Activated naive CD8-positive, alpha-beta T cell treated with anti-CD3 and anti-CD28 coated beads for 36 hours (primary cell): ENCODE measurements at regions not wholly inside any gene's neighbourhood (a gene's known extent, or its start where the extent isn't known, plus 50 kb on each side); places are given as distances from the start of the nearest gene placed in this dataset.

Source experiments
- DNase-seq: peaks from one replicate; pipeline ENCODE4 v3.0.0; 2021
- H3K27ac Mint-ChIP-seq: one replicate; pipeline ENCODE4 v1.8.0; 2022; ENCODE audit warnings: mild to moderate bottlenecking, moderate library complexity, mixed read lengths
- H3K27me3 Mint-ChIP-seq: one replicate; pipeline ENCODE4 v1.8.0; 2022; ENCODE audit warnings: mild to moderate bottlenecking, mixed read lengths
- H3K36me3 Mint-ChIP-seq: one replicate; pipeline ENCODE4 v1.8.0; 2021; ENCODE audit warnings: mild to moderate bottlenecking, mixed read lengths
- H3K4me1 Mint-ChIP-seq: one replicate; pipeline ENCODE4 v1.8.0; 2021; ENCODE audit warnings: mixed read lengths
- H3K4me3 Mint-ChIP-seq: one replicate; pipeline ENCODE4 v1.8.0; 2022; ENCODE audit warnings: mild to moderate bottlenecking, moderate library complexity, mixed read lengths
- H3K9me3 Mint-ChIP-seq: one replicate; pipeline ENCODE4 v1.8.0; 2022; ENCODE audit warnings: mixed read lengths

DNA sequence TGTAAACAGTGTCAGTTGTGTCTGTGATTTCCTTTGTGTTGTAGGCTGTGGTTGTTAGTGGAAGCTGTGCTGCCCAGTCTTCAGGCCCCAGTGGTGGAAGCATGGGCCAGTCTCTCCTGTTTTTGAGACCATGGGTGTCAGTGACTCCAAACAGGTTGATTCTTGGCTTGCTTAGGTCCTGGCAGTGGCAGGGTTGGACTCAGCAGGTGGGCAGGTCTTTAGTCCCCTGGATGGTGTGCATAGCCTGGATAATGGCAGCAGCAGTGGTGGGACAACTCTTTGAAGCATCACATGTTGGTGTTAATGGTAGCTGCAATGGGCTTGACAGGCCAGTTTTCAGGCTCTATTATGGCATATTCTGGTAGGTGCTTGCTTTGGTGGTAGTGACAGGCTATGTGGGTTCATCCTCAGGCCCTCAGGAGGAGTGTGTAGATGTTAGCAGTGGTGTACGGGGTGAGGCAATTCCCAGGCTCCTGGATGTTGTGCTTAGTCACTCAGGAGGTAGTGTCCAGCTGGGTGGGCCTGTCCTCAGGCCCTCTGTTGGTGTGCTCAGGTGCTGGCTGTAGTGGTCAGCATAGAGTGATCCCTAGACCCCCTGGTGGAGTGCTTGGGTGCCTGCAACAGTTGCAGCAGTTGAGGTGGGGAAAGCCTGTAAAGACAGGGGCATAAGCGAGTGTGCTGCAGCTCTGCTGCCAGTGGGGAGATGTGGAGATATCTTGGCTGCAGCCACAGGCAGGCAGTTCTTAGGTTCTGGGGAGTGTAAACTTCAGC, 596.7 kb downstream of the PDCD6IP start:
- H3K4me1 Mint-ChIP-seq = no peaks in the 10 kb centered on the region
- H3K4me3 Mint-ChIP-seq = no peak overlapping the region

DNA sequence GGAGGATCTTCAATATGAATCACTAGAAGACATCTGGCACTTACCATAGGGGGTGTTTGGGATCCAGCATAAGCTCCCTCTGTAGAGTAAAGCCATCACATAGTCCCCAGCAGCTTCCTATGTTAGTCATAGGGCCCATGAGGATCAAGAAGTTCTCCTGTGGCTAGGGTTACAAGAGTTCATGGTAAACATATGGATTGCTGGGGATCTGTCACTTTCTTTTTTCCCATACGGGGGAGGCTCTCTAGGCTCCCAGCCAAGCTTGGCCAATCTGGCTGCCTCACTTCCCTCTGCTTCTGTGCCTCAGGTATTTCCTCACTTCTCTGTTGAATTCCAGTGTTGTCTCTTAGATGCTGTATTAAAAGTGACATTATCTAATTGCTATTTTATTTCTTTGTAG, 597.9 kb downstream of the PDCD6IP start:
- Mint-ChIP-seq H3K27ac (no peak overlapping the region), H3K4me3 (no peak overlapping the region), H3K4me1 (no peaks in the 10 kb centered on the region), H3K27me3 (no peaks in the 10 kb centered on the region), H3K36me3 (no peaks in the 10 kb centered on the region), H3K9me3 (peaks cover 2% of the 10 kb centered on the region)
- no peak for DNase-seq

More for the DNA sequence above, 596.7 kb downstream of the PDCD6IP start:
- DNase-seq = no peak
- H3K27me3 Mint-ChIP-seq = no peaks in the 10 kb centered on the region
- H3K9me3 Mint-ChIP-seq = peaks cover 2% of the 10 kb centered on the region
- no peaks in the 10 kb centered on the region for H3K36me3 Mint-ChIP-seq
- no peak overlapping the region for H3K27ac Mint-ChIP-seq

DNA sequence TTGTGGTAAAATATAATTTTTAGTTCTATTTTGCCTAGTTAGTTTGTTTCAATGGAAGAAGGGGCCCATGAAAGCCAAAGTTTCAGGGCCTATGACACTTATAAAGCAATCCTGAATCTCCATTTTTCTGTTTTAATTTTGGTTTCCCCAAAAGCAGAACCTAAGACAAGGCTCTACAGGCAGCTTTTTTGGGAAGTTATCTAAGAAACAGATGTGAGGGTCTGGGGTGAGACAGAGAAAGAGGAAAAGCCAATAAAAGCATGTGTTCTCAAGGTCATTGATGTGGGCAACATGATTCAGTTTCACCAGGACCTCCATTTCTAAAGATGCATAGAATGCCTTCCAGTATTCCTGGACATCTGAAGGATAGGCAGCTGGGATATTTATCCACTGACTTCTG, 598.5 kb downstream of the PDCD6IP start:
- no peak overlapping the region for H3K4me3 Mint-ChIP-seq
- H3K36me3 Mint-ChIP-seq = no peaks in the 10 kb centered on the region
- H3K9me3 Mint-ChIP-seq = peaks cover 5% of the 10 kb centered on the region
- no peaks in the 10 kb centered on the region for H3K27me3 Mint-ChIP-seq
- H3K4me1 Mint-ChIP-seq = no peaks in the 10 kb centered on the region
- no peak for DNase-seq
- H3K27ac Mint-ChIP-seq = no peak overlapping the region

DNA sequence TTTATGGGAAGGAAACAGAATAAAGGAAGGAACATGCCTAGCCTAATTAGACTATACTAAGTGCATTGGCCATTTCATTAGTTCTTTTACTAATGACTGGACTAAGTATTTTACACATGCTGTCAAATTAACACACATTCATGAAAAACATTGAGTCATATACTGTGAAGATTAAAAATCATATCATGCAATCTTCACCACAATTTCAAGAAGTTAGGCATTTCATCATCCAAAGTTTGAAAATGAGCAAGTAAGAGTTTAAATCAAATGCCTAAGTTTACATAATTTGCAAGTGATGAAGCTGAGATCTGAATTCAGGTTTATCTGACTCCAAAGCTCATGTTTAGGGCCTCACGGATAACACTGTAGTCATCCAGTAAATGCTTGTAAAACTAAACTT, 601.0 kb downstream of the PDCD6IP start:
- no peak overlapping the region for H3K4me3 Mint-ChIP-seq
- H3K36me3 Mint-ChIP-seq = no peaks in the 10 kb centered on the region
- H3K27me3 Mint-ChIP-seq = no peaks in the 10 kb centered on the region
- H3K27ac Mint-ChIP-seq = no peak overlapping the region
- no peaks in the 10 kb centered on the region for H3K4me1 Mint-ChIP-seq
- H3K9me3 Mint-ChIP-seq = peaks cover 5% of the 10 kb centered on the region
- DNase-seq = no peak

DNA sequence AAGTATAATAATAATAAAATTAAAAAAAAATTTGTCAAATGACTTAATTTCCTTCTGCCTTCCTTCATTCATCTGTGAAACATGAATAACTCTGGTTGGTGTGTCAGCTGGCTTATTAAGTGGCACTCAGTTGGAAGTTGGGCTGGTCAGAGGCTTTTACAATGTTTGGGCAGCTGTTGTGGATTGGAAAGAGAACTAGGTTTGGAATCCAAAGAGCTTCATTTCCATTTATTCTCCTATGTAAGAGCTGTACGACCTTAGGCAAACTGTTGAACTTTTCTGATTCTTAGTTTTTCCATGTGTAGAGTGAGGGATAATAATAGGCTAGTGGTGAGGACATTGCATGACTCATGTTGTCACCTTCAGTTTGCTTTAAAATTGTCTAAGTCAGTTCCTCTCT, 606.7 kb downstream of the PDCD6IP start:
- Mint-ChIP-seq H3K4me3 (no peak overlapping the region), H3K9me3 (peaks cover 6% of the 10 kb centered on the region), H3K27ac (peak overlapping the region; percentile 54), H3K4me1 (no peaks in the 10 kb centered on the region), H3K27me3 (no peaks in the 10 kb centered on the region), H3K36me3 (no peaks in the 10 kb centered on the region)
- no peak for DNase-seq

DNA sequence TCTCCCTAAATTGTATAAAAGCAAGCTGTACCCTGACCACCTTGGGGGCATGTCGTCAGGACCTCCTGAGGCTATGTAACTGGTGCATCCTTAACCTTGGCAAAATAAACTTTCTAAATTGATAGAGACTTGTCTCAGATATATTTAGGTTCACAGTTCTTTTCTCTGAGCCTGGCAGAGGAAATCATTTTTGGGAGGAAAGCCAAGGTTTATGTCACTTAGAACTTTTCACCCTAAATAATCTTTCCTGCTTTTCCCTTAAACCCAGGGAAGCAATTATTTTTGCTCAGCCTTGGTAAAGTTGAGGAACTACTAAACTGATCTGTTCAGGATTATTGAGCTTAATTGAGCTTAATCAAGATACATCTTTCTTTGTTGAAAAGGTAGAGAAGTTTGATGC, 608.9 kb downstream of the PDCD6IP start:
- Mint-ChIP-seq H3K4me1 (no peaks in the 10 kb centered on the region), H3K4me3 (no peak overlapping the region), H3K27ac (no peak overlapping the region), H3K27me3 (no peaks in the 10 kb centered on the region), H3K9me3 (peaks cover 3% of the 10 kb centered on the region), H3K36me3 (no peaks in the 10 kb centered on the region)
- DNase-seq = no peak

DNA sequence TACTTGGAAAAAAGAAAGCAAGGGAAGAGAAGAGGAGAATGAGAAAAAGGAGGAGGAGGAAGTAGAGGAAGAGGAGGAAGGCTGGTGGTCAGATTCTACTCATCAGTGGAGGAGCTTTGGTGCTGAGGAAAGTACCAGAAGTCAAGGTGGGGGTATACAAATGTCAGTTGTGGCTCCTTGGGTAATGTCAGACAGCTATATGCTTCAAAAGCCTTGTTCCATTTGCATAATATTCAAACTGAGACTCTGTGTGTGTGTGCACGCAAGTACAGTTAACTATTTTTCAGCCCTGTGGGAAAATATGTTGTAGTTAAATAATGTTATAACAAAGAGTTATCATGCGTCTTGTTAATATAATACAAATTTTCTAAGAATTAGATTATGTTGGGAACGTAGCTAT, 609.7 kb downstream of the PDCD6IP start:
- Mint-ChIP-seq H3K27me3 (no peaks in the 10 kb centered on the region), H3K4me1 (no peaks in the 10 kb centered on the region), H3K9me3 (peaks cover 3% of the 10 kb centered on the region), H3K4me3 (no peak overlapping the region), H3K27ac (no peak overlapping the region), H3K36me3 (no peaks in the 10 kb centered on the region)
- DNase-seq = no peak

DNA sequence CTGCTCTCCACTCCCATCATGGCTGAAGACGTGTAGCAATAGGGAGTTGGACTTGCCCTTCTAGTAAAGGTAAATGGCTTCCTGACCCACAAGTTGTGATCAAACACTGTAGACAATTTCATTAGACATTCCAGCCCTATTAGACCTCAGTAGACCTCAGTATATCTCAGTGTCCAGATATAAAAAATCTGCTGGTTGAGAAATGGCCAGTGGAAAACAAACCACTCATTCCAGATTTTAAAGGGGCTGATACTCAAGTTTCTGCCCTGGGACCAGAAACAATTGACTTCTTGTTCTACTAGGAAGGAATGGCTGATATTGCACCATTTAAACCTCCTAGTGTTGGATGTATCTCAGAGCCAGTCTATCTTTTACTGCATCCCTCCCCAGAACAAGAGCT, 613.2 kb downstream of the PDCD6IP start:
- Mint-ChIP-seq H3K27me3 (no peaks in the 10 kb centered on the region), H3K9me3 (no peaks in the 10 kb centered on the region), H3K4me3 (no peak overlapping the region), H3K36me3 (no peaks in the 10 kb centered on the region), H3K27ac (no peak overlapping the region), H3K4me1 (no peaks in the 10 kb centered on the region)
- no peak for DNase-seq

DNA sequence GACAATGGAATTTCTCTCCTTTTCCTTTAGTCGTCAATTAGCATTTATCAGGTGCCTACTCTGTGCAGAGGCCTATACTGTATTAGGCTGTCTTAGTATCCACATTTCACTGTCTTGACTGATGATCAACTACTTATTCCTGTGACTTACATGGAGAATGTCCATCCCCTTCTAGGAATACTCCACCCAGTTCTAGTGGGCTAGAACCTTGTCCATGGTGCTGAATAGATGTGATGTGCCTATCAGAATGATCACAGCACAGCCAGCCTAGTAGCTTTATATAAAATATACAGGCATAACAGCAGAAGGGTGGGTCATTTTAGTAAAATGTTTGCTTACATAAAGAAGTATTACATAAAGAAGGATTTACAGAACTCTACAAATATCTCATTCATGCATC, 621.4 kb downstream of the PDCD6IP start:
- Mint-ChIP-seq H3K4me3 (no peak overlapping the region), H3K27me3 (no peaks in the 10 kb centered on the region), H3K9me3 (no peaks in the 10 kb centered on the region), H3K4me1 (no peaks in the 10 kb centered on the region), H3K27ac (no peak overlapping the region), H3K36me3 (no peaks in the 10 kb centered on the region)
- DNase-seq = no peak

DNA sequence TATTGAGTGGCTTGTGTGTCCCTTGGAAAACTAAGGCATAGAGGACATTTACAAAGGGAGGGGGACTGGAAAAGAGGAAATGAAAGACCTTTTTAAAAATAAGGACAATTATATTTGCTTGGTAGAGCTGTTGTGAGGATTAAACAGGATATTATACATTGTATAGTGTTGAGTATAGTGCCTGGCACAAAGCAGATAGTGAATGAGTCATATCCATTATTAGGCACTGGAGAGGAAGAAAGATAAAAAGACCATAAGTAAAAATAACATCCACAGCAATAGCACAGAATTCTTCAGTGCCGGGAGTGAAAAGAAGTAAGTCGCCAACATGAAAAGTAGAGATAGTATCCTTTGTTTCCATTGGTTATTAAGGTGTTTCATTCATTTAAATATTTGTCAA, 623.3 kb downstream of the PDCD6IP start:
- H3K36me3 Mint-ChIP-seq = no peaks in the 10 kb centered on the region
- no peaks in the 10 kb centered on the region for H3K27me3 Mint-ChIP-seq
- no peaks in the 10 kb centered on the region for H3K4me1 Mint-ChIP-seq
- DNase-seq = no peak
- H3K9me3 Mint-ChIP-seq = no peaks in the 10 kb centered on the region
- H3K27ac Mint-ChIP-seq = no peak overlapping the region
- no peak overlapping the region for H3K4me3 Mint-ChIP-seq

DNA sequence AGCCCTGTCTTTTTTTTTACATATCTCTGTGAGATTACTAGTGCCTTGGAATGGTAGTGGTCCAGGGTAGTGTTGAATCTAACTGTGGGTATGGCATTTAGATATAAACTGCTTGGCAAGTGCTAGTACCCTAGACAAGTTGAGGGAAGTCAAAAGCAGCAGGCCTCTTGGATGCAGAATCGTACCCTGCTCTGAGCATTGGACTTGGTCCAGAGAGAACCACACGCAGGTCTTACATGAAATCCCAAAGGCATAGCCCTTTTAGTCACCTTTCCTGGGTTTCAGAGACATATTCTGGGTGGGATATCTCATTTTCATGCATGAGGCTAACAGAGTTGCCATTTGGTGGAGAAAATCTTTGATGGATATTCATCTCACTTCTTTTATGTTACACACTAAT, 641.4 kb downstream of the PDCD6IP start:
- peaks cover 8% of the 10 kb centered on the region for H3K9me3 Mint-ChIP-seq

DNA sequence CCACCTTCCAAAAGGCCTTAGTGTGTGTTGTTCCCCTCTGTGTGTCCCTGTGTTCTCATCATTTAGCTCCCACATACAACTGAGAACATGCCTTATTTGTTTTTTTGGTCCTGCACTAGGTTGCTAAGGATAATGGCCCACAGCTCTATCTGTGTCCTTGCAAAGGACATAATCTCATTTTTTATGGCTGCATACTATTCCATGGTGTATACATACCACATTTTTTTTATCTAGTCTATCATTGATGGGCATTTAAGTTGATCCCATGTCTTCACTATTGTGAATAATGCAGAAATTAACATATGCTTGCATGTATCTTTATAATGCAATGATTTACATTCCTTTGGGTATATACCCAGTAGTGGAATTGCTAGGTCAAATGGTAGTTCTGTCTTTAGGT, 645.7 kb downstream of the PDCD6IP start:
- peaks cover 26% of the 10 kb centered on the region for H3K9me3 Mint-ChIP-seq
- no peaks in the 10 kb centered on the region for H3K36me3 Mint-ChIP-seq
- H3K27me3 Mint-ChIP-seq = no peaks in the 10 kb centered on the region
- no peaks in the 10 kb centered on the region for H3K4me1 Mint-ChIP-seq
- H3K4me3 Mint-ChIP-seq = no peak overlapping the region
- no peak for DNase-seq
- H3K27ac Mint-ChIP-seq = no peak overlapping the region

More for the DNA sequence above, 641.4 kb downstream of the PDCD6IP start:
- DNase-seq = no peak
- Mint-ChIP-seq H3K27me3 (no peaks in the 10 kb centered on the region), H3K4me3 (no peak overlapping the region), H3K36me3 (no peaks in the 10 kb centered on the region), H3K4me1 (no peaks in the 10 kb centered on the region), H3K27ac (no peak overlapping the region)

DNA sequence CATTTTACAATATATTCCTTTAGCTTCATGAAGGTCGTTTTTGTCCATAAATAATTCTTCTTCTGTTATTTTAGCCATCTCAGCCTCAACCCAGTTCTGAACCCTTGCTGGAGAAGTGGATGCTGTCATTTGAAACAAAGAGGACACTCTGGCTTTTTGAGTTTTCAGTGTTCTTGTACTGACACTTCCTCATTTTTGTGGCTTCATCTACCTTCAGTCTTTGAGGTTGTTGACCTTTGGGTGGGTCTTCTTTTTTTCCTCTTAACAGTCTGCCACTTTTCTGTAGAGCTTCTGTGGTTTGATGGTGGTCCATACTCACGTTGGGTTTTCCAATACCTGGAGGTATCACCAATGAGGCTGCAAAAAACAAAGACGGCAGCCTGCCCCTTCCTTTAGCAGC, 650.9 kb downstream of the PDCD6IP start:
- no peaks in the 10 kb centered on the region for H3K36me3 Mint-ChIP-seq
- H3K4me3 Mint-ChIP-seq = no peak overlapping the region
- no peaks in the 10 kb centered on the region for H3K4me1 Mint-ChIP-seq
- H3K27me3 Mint-ChIP-seq = no peaks in the 10 kb centered on the region
- no peak overlapping the region for H3K27ac Mint-ChIP-seq
- peaks cover 30% of the 10 kb centered on the region for H3K9me3 Mint-ChIP-seq
- DNase-seq = no peak

DNA sequence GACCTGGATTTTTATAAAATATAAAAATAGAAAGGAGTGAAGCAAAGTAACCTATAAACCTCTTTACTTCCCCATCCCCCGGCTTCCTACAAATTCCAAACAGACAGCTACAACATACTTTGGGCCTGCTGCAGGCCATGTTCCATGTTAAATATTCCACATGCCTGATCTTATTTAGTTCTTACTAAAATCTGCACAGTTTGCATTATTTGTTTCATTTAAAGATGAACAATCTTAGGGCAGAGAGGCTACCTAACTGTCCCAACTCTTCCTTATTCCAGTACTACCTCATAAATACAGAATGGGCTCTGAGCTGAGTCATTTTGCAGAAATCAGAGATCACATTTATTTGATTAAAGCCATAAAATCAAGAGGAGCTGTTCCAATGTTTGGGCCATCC, 665.0 kb downstream of the PDCD6IP start:
- Mint-ChIP-seq H3K4me1 (no peaks in the 10 kb centered on the region), H3K36me3 (peaks cover 3% of the 10 kb centered on the region), H3K27ac (no peak overlapping the region), H3K9me3 (peaks cover 28% of the 10 kb centered on the region), H3K4me3 (no peak overlapping the region), H3K27me3 (no peaks in the 10 kb centered on the region)
- DNase-seq = no peak

DNA sequence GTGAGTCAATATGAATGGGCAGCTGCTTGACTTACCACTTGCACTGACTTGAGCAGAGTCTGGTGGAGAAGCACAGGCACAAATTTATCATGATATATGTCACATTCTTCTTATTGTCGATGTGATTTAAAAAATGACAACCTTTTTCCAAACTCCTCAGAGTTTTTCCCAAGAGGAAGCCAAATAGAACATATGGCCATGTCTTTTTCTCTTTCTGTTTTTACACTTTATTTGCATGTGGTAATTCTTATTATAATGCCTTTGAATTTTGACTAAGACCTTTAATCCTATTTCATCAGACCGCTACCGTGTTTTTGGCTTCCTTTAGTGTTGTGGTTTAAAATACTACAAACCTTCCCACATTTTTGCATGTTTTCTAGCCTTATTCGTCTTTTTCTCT, 666.2 kb downstream of the PDCD6IP start:
- no peaks in the 10 kb centered on the region for H3K27me3 Mint-ChIP-seq
- no peaks in the 10 kb centered on the region for H3K4me1 Mint-ChIP-seq
- H3K4me3 Mint-ChIP-seq = no peak overlapping the region
- DNase-seq = no peak
- peaks cover 3% of the 10 kb centered on the region for H3K36me3 Mint-ChIP-seq
- no peak overlapping the region for H3K27ac Mint-ChIP-seq
- H3K9me3 Mint-ChIP-seq = peaks cover 19% of the 10 kb centered on the region

DNA sequence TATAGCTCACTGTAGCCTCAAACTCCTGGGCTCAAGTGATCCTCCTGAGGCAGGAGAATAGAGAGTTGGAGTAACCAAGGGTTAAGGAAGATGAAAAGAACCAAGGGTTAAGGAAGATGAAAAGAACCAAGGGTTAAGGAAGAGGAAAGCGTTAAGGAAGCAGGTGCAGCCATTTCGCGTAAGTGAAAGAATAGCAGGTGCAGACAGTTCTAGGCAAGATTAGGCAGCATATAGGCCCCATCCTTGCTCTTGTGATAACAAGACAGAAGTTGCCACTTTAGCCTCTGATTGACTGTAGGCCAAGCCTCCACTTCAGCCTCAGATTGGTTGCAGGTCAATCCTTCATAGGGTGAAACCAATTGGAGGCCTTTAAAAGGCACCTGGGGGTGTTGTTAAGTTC, 677.4 kb downstream of the PDCD6IP start:
- no peak for DNase-seq
- no peaks in the 10 kb centered on the region for H3K36me3 Mint-ChIP-seq
- H3K4me3 Mint-ChIP-seq = no peak overlapping the region
- H3K9me3 Mint-ChIP-seq = peaks cover 2% of the 10 kb centered on the region
- H3K27me3 Mint-ChIP-seq = no peaks in the 10 kb centered on the region
- H3K27ac Mint-ChIP-seq = no peak overlapping the region
- H3K4me1 Mint-ChIP-seq = no peaks in the 10 kb centered on the region
